GM13977 (cell line): ENCODE measurements at regions not wholly inside any gene's neighbourhood (a gene's known extent, or its start where the extent isn't known, plus 50 kb on each side); places are given as distances from the start of the nearest gene placed in this dataset.

Experiments
- DNase-seq: peaks from one replicate; pipeline ENCODE4 v3.0.0; 2012; ENCODE audit warnings: low spot score
- in situ Hi-C: fragments of 300-500 bp; cut with MboI; formaldehyde crosslinking; loops from one replicate; pipeline ENCODE4 v1.12.0; 2022; ENCODE audit warnings: low sequenced_read_pairs, low pct_unique_long_range_greater_than_20kb, mixed read lengths, inconsistent platforms; ENCODE audit not compliant: unreplicated experiment
- TF ChIP-seq, protein P1 (sequence below): IDR thresholded peaks from 2 replicates; pipeline ENCODE4 v1.5.1; 2012; ENCODE audit warnings: mild to moderate bottlenecking, control low read depth; ENCODE audit not compliant: insufficient read depth; ENCODE audit errors: extremely low read depth, missing control alignments

DNA sequence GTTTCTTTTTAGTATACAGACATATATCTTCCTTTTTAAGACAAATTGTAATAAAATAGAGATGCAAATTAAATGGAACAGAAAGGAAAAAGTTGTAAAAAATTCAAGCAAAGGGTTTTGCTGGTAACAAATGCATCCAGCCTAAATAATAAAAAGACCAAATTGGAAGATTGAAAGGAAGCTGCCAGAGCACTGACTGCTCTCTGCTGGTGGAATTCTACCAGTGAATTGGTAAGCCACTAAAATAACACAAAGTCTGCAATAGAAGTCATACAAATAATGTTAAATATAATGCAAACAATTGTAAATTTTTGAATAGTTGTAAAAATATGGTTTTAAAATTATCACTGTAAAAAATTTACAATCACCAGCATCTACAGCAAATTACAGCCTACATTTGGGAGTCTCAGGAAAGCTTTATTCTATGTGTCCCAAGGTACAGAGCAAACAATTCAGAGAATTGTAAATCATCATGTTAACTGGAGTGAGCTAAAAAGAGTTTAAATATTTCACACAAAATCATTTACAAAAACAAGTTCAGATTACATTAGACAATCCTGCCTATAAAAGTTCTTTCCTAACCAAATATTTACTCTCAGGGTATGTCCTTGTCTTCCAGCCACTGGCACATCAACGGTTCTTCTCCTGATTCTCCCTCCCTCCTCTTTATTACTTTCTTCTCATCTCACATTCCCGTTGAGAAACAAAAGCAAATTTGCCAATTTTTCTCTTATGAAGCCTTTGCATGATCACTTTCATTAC, 1322.5 kb downstream of the PCDH7 start:
- TF ChIP-seq, protein P1, sequence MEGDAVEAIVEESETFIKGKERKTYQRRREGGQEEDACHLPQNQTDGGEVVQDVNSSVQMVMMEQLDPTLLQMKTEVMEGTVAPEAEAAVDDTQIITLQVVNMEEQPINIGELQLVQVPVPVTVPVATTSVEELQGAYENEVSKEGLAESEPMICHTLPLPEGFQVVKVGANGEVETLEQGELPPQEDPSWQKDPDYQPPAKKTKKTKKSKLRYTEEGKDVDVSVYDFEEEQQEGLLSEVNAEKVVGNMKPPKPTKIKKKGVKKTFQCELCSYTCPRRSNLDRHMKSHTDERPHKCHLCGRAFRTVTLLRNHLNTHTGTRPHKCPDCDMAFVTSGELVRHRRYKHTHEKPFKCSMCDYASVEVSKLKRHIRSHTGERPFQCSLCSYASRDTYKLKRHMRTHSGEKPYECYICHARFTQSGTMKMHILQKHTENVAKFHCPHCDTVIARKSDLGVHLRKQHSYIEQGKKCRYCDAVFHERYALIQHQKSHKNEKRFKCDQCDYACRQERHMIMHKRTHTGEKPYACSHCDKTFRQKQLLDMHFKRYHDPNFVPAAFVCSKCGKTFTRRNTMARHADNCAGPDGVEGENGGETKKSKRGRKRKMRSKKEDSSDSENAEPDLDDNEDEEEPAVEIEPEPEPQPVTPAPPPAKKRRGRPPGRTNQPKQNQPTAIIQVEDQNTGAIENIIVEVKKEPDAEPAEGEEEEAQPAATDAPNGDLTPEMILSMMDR: no peak
- DNase-seq: no peak
- in situ Hi-C loops: no loop called here

DNA sequence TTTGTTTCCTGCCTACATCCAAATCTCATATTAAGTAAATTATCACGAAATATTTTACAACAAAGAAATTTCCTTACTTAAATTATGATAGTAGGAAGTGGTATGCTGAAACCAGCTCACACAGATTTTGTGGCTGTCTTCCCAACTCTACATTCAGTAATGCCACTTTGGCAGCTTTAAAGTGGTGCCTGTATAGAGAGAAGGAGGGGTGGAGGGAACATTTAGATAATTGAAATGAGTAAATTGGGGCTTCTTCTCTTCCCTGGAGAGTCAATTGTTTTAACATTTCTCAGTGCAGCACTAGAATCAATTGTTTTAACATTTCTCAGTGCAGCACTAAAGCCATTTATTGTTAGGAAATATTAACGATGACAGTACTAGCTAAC, 1323.1 kb downstream of the PCDH7 start:
- in situ Hi-C loops: no loop called here
- no peak for DNase-seq
- TF ChIP-seq, protein P1: no peak

DNA sequence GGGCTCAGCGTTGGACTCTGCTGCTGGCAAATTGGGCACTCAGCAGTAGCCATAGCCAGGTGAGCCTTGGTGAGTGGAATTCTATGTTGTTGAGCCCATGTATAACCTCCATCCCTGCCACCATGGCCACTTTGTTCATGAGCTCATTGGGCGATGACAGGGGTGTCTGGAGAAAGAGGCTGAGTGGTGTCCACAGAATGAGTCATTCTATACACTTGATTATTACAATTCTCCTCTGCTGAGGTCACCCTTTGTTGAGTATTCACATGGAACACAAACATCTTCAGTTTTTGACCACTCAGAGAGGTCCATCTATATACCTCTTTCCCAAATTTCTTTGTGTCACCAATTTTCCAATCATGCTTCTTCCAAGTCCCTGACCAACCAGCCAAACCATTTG, 1341.7 kb downstream of the PCDH7 start:
- TF ChIP-seq, protein P1: no peak
- in situ Hi-C loops: no loop called here

DNA sequence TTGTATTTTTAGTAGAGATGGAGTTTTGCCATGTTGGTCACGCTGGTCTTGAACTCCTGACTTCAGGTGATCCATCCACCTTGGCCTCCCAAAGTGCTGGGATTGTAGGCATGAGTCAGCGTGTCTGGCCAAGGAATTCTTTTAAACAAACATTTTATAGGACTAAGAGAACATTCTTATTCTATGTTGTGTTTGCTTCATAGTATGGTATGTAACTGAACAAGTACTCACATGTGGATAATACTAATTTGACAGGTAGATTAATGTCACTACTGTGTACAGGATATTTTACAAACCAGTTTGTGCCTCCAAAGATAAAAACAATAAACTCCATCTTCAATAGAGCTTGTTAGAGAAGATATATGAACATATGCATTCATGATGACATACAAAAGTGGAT, 1353.4 kb downstream of the PCDH7 start:
- in situ Hi-C loops: no loop called here
- no peak for DNase-seq
- TF ChIP-seq, protein P1: no peak

More for the DNA sequence above, 1341.7 kb downstream of the PCDH7 start:
- DNase-seq: no peak

DNA sequence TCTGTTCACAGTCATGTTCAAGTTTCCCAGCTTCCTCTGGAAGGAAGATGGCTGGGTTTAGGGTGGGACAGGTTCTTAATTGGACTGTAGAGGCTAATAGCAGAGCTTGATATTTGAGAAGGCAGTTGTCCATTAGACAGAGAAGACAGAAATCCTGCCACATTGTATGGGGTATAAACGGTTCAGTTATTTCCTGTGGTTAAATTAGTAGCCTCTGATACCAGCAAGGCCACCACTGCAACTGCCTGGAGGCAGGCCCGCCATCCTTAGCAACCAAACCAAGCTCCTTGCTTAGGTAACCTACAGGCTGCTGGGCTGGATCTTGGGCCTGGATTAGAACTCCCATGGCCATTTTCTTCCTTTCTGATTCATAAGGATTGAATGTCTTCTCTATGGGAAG, 1367.0 kb downstream of the PCDH7 start:
- no peak for DNase-seq
- TF ChIP-seq, protein P1: no peak
- in situ Hi-C loops: no loop called here

DNA sequence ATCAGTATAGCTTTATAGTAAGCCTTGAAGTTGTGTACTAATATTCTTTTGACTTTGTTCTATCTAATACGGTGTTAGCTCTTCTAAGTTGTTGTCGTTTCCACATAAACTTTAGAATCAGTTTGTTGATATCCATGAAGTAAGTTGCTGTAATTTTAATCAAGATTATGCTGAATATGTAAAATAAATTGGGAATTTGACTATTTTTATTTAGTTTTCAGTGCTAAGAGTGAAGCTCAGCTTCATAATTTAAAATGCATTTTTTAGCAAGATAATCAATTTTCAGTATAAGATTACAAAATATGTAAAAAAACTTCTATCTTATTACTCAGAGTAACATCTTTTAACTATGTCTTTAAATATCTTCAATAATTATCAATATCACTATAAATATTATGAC, 1374.8 kb downstream of the PCDH7 start:
- TF ChIP-seq, protein P1: no peak
- in situ Hi-C loops: no loop called here
- DNase-seq: no peak

DNA sequence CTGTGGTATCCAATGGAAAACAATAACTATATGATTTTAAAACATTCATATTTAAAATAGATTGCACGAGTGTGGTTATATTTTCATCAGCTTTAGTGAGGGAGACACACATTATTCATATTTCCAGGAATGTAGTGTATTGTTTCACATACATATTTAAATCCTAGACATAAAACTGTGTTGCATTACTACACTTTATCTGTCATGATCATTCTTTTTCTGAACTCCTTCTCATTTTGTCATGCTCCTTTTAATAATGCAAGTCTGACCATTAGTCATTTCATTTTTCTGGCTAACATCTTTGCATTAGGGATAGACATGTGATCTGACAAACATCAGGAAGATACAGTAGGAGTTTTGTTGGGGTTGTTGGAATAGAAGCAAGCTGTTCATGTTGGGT, 1382.7 kb downstream of the PCDH7 start:
- TF ChIP-seq, protein P1: no peak
- no peak for DNase-seq
- in situ Hi-C loops: no loop called here
